ENCODE measurements at regions not wholly inside any gene's neighbourhood (a gene's known extent, or its start where the extent isn't known, plus 50 kb on each side); places are given as distances from the start of the nearest gene placed in this dataset.
"Not testable (repeated sequence)": the region's sequence is repeated elsewhere in the genome, so short reads cannot be mapped to it uniquely, and the experiment has no call there.

- Histone ChIP-seq H3K9me3 (no peaks in the 10 kb centered on the region), H3K27me3 (no peaks in the 10 kb centered on the region), H3K4me3 (no peak overlapping the region), H3K4me1 (no peaks in the 10 kb centered on the region), H3K36me3 (no peaks in the 10 kb centered on the region), H3K27ac (no peak overlapping the region)
- no peak for DNase-seq
- TF ChIP-seq CTCF (IDR thresholded peaks at IDR 0.05) (no peak), POLR2A (IDR thresholded peaks at IDR 0.05) (no peak)
Observed at GRCh38 chrY:20891440-20892160, 135.7 kb downstream of the RPS4Y2 start.

DNA sequence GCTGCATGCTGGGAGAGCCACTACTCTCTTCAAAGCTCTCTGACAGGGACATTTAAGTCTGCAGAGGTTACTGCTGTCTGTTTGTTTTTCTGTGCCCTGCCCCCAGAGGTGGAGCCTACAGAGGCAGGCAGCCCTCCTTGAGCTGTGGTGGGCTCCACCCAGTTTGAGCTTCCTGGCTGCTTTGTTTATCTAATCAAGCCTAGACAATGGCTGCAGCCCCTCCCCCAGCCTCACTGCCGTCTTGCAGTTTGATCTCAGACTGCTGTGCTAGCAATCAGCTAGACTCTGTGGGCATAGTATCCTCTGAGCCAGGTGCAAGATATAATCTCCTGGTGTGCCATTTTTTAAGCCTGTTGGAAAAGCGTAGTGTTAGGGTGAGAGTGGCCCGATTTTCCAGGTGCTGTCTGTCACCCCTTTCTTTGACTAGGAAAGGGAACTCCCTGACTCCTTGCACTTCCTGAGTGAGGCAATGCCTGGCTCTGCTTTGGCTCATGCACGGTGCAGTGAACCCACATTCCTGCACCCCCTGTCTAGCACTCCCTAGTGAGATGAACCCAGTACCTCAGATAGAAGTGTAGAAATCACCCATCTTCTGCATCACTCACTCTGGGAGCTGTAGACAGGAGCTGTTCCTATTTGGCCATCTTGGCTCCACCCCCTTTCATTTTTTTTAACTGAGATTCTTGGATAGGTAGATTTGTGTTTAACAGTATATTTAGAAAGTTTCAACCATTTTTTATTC lies 169.6 kb downstream of the RPS4Y2 start:
- H3K27ac ChIP-seq, H3K4me3 ChIP-seq, DNase-seq, H3K4me1 ChIP-seq, H3K9me3 ChIP-seq, H3K36me3 ChIP-seq, H3K27me3 ChIP-seq: not testable (repeated sequence)

GRCh38 chrY:20929691-20930342 lies 173.9 kb downstream of the RPS4Y2 start:
- H3K36me3 ChIP-seq, result no peaks in the 10 kb centered on the region
- no peak for DNase-seq
- H3K27ac ChIP-seq, result no peak overlapping the region
- TF ChIP-seq CTCF (IDR thresholded peaks at IDR 0.05) (peak in 1 of 6 experiments; percentile 5), POLR2A (IDR thresholded peaks at IDR 0.05) (no peak)
- H3K4me1 ChIP-seq, result no peaks in the 10 kb centered on the region
- no peaks in the 10 kb centered on the region for H3K9me3 ChIP-seq
- no peak overlapping the region for H3K4me3 ChIP-seq
- no peaks in the 10 kb centered on the region for H3K27me3 ChIP-seq

DNA sequence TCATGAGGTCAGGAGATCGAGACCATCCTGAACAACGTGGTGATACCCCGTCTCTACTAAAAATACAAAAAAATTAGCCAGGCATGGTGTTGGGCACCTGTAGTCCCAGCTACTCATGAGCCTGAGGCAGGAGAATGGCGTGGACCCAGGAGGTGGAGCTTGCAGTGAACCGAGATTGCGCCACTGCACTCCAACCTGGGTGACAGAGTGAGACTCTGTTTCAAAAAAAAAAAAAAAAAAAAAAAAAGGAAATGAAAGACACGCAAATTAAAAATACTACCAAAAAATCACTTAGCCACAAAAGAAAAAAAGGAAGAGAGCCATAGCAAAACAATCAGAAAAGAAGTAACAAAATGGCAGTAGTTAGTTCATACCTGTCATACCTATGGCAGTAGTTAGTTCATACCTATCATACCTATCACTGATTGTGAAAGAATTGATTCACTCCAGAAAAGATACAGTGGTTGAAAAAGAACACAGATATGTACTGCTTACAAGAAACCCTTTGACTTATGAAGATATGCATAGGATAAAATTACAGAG lies 180.9 kb downstream of the RPS4Y2 start:
- H3K4me1 ChIP-seq, DNase-seq, H3K36me3 ChIP-seq, H3K27me3 ChIP-seq, H3K9me3 ChIP-seq, H3K27ac ChIP-seq, H3K4me3 ChIP-seq: not testable (repeated sequence)

DNA sequence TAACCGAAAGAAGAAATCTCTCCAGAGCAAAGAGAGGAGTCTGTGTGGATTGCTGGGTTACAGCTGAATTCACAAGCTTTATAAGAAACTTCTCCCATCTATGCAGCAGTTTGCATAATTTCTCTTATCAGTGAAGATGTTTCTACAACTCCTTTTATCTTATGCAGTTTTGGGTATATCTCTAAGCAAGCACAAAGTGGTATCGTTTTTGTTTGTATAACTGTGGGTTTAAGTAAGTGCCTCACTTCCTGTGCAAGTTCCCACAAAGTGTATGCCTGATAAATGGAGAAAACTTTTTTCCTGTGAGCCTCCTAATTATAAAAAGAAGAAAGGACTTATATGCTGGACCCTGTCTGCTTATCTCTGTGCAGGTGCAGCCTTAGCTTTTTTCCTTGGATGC lies 205.6 kb downstream of the RPS4Y2 start:
- no peaks in the 10 kb centered on the region for H3K4me1 ChIP-seq
- H3K9me3 ChIP-seq, result no peaks in the 10 kb centered on the region
- no peak overlapping the region for H3K4me3 ChIP-seq
- TF ChIP-seq POLR2A (IDR thresholded peaks at IDR 0.05) (no peak), CTCF (IDR thresholded peaks at IDR 0.05) (no peak)
- no peaks in the 10 kb centered on the region for H3K36me3 ChIP-seq
- H3K27ac ChIP-seq, result no peak overlapping the region
- H3K27me3 ChIP-seq, result no peaks in the 10 kb centered on the region
- no peak for DNase-seq

DNA sequence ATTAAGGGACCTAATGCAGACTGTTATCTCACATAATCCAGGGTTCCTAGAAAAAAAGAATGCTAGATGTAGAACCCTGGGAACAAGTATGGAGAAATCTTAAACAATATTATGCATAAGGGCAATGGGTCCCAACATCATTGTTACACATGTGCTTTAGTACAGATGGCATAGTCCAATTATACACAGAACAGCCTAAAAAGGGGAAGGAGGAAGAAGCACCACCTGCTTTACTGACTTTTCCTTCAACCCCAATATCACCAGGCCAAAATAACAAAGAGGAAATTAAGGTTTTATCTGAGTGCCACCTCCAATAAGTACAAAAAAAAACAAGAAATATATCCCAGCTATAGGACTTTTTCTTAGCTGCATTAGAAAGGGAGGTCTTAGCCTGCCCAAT lies 211.9 kb downstream of the RPS4Y2 start:
- no peak overlapping the region for H3K4me3 ChIP-seq
- H3K27ac ChIP-seq, result no peak overlapping the region
- no peaks in the 10 kb centered on the region for H3K9me3 ChIP-seq
- no peaks in the 10 kb centered on the region for H3K27me3 ChIP-seq
- TF ChIP-seq POLR2A (IDR thresholded peaks at IDR 0.05) (no peak), CTCF (IDR thresholded peaks at IDR 0.05) (no peak)
- H3K36me3 ChIP-seq, result no peaks in the 10 kb centered on the region
- no peak for DNase-seq
- H3K4me1 ChIP-seq, result no peaks in the 10 kb centered on the region

All from Peyer's patch (tissue), 4 donors.